ENCODE measurements at regions not wholly inside any gene's neighbourhood (a gene's known extent, or its start where the extent isn't known, plus 50 kb on each side); places are given as distances from the start of the nearest gene placed in this dataset.
"Not testable (repeated sequence)": the region's sequence is repeated elsewhere in the genome, so short reads cannot be mapped to it uniquely, and the experiment has no call there.

GRCh38 chr4:156116991-156117390 is 163.3 kb upstream of the CTSO start:
- TF ChIP-seq, protein P1, sequence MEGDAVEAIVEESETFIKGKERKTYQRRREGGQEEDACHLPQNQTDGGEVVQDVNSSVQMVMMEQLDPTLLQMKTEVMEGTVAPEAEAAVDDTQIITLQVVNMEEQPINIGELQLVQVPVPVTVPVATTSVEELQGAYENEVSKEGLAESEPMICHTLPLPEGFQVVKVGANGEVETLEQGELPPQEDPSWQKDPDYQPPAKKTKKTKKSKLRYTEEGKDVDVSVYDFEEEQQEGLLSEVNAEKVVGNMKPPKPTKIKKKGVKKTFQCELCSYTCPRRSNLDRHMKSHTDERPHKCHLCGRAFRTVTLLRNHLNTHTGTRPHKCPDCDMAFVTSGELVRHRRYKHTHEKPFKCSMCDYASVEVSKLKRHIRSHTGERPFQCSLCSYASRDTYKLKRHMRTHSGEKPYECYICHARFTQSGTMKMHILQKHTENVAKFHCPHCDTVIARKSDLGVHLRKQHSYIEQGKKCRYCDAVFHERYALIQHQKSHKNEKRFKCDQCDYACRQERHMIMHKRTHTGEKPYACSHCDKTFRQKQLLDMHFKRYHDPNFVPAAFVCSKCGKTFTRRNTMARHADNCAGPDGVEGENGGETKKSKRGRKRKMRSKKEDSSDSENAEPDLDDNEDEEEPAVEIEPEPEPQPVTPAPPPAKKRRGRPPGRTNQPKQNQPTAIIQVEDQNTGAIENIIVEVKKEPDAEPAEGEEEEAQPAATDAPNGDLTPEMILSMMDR (IDR thresholded peaks at IDR 0.05), result no peak
- Histone ChIP-seq H3K27me3 (no peaks in the 10 kb centered on the region), H3K9me3 (no peaks in the 10 kb centered on the region), H3K4me3 (no peak overlapping the region), H3K4me1 (no peaks in the 10 kb centered on the region), H3K27ac (no peak overlapping the region), H3K36me3 (no peaks in the 10 kb centered on the region)
- no peak for DNase-seq
- intact Hi-C loops (cut with DNase I), result no loop called here
- ATAC-seq, result no peak

GRCh38 chr4:156113138-156113765 is 159.6 kb upstream of the CTSO start:
- DNase-seq, result no peak
- ATAC-seq, result no peak
- Histone ChIP-seq H3K27me3 (no peaks in the 10 kb centered on the region), H3K4me3 (no peak overlapping the region), H3K27ac (no peak overlapping the region), H3K9me3 (no peaks in the 10 kb centered on the region), H3K36me3 (no peaks in the 10 kb centered on the region), H3K4me1 (no peaks in the 10 kb centered on the region)
- TF ChIP-seq, protein P1 (IDR thresholded peaks at IDR 0.05), result no peak
- intact Hi-C loops (cut with DNase I), result no loop called here

DNA sequence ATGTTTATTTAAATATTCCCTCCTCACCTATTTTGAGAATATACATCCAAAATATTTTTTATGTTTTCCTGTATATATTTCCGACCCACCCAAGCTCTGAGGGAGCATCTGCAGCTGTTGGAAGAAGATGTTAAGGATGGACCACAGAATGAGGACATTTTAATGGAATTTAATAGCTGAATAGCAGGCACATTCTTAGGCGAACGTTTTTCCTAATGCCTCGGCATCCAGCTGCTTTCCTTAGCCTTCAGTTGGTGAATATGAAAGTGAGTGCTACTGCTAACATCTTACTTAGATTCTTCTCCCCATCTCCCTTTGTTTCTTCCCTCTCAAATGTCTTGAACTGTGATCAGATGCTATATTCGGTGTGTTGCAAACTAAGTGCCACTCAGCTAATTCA is 158.0 kb upstream of the CTSO start:
- Histone ChIP-seq H3K27me3 (no peaks in the 10 kb centered on the region), H3K27ac (no peak overlapping the region), H3K36me3 (no peaks in the 10 kb centered on the region), H3K4me3 (no peak overlapping the region), H3K9me3 (no peaks in the 10 kb centered on the region), H3K4me1 (no peaks in the 10 kb centered on the region)
- no peak for DNase-seq
- intact Hi-C loops (cut with DNase I), result no loop called here
- TF ChIP-seq, protein P1 (IDR thresholded peaks at IDR 0.05), result no peak
- no peak for ATAC-seq

DNA sequence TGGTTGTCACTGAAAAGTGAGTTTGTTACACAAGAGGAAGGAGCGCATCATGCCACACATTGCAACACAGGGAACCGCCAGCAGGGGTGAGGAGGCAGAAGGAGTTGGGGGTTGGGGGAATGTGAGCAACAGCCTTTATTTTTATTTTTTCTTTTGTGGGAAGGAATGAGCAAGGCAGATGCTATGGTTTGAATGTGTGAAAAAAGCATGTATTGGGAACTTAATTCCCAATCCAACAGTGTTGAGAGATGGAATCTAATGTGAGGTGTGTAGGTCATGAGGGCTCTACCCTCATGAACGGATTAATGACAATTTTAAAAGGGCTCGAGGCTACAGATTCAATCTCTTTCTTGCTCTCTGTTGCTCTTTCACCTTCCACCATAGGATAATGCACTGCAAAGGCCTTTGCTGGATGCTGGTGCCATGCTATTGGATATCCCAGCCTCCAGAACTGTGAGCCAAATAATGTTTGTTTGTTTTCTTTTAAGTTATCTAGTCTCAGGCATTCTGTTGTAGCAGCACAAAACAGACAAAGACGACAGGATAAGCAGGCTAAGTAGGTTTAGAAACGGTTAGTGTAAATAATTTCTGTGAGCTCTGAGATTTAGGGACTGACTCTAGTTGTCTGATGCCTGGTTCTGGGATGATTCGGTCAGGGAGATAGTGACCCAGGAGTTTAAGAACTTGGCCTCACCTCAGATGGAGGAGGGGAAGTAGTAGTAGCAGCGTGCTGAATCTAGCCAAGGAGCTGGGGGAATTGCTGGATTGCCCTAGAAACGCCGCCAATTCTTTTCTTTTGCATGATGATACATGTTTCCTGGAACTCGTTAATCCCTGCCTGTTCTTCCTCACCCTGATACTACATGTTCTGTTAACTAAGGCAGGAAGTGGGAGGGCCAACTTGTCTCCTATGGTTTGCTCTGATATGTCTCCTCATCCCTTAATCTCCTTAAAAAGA is 156.6 kb upstream of the CTSO start:
- no peaks in the 10 kb centered on the region for H3K27me3 ChIP-seq
- H3K9me3 ChIP-seq, result no peaks in the 10 kb centered on the region
- TF ChIP-seq, protein P1 (IDR thresholded peaks at IDR 0.05), result no peak
- H3K4me1 ChIP-seq, result no peaks in the 10 kb centered on the region
- no peaks in the 10 kb centered on the region for H3K36me3 ChIP-seq
- intact Hi-C loops (cut with DNase I), result no loop called here
- H3K4me3 ChIP-seq, result no peak overlapping the region
- no peak for ATAC-seq
- no peak for DNase-seq
- H3K27ac ChIP-seq, result no peak overlapping the region

GRCh38 chr4:156109087-156109486 is 155.4 kb upstream of the CTSO start:
- H3K9me3 ChIP-seq; ATAC-seq; DNase-seq; H3K36me3 ChIP-seq; H3K27ac ChIP-seq; intact Hi-C loops (cut with DNase I); H3K4me1 ChIP-seq; H3K4me3 ChIP-seq; H3K27me3 ChIP-seq: not testable (repeated sequence)

GRCh38 chr4:156103311-156103710 is 149.6 kb upstream of the CTSO start:
- intact Hi-C loops (cut with DNase I), result no loop called here
- TF ChIP-seq, protein P1 (IDR thresholded peaks at IDR 0.05), result no peak
- DNase-seq (no peak), ATAC-seq (no peak)
- H3K27me3 ChIP-seq, result no peaks in the 10 kb centered on the region
- H3K27ac ChIP-seq, result no peak overlapping the region
- no peak overlapping the region for H3K4me3 ChIP-seq
- no peaks in the 10 kb centered on the region for H3K36me3 ChIP-seq
- H3K9me3 ChIP-seq, result no peaks in the 10 kb centered on the region
- H3K4me1 ChIP-seq, result no peaks in the 10 kb centered on the region
